ENCODE measurements at regions not wholly inside any gene's neighbourhood (a gene's known extent, or its start where the extent isn't known, plus 50 kb on each side); places are given as distances from the start of the nearest gene placed in this dataset.

DNA sequence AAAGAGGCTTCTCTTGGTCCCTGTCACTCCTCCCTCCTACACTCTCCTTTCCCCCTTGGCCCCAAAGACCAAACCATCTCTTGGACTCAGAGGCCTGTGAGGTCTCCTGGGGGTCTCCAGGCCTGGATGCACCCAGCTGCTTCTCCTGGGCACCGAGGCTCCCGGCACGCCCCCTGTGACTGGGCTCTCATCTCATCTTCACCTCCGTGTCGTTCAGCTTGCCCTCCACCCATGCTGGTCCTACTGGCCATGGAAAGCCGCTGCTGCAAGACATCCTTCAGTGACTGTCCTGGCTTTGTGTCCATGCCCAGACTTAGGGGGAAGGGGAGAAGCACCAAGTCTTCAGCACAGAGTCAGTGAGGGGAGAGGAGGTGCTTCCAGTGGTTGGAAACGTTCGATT, 141.4 kb upstream of the RET start:
- TF ChIP-seq POLR2A (IDR thresholded peaks at IDR 0.05; ENCODE audit: low read depth, low read length) (no peak), TAF1 (IDR thresholded peaks at IDR 0.05; ENCODE audit: borderline replicate concordance, low read depth, low read length) (no peak)

Data from GM12892 (cell line).